Right ventricle myocardium inferior (tissue), 1 donor: ENCODE measurements at regions not wholly inside any gene's neighbourhood (a gene's known extent, or its start where the extent isn't known, plus 50 kb on each side); places are given as distances from the start of the nearest gene placed in this dataset.
"Not testable (repeated sequence)": the region's sequence is repeated elsewhere in the genome, so short reads cannot be mapped to it uniquely, and the experiment has no call there.

ENCODE experiments used
- ATAC-seq: fragments of 200-7000 bp; cut with Tn5 transposase; one replicate; pipeline ENCODE4 v1.9.1; 2020; ENCODE audit warnings: mild to moderate bottlenecking, moderate library complexity
- DNase-seq: peaks from one replicate; pipeline ENCODE4 v3.0.0; 2021; ENCODE audit errors: missing footprints
- intact Hi-C: fragments of 100-400 bp; cut with DNase I; formaldehyde crosslinking; loops from one replicate; pipeline ENCODE4 v1.11.0; 2022
- donor health status: DM: no; HTN: yes; CAD: no; lungs with severe emphysema.

GRCh38 chr3:99348451-99348850, 289.9 kb upstream of the COL8A1 start:
- intact Hi-C loops: no loop called here
- ATAC-seq (no peak), DNase-seq (no peak)

GRCh38 chr3:99344216-99344615, 294.2 kb upstream of the COL8A1 start:
- intact Hi-C loops: no loop called here
- no peak for DNase-seq
- no peak for ATAC-seq

GRCh38 chr3:99342383-99342782, 296.0 kb upstream of the COL8A1 start:
- no peak for ATAC-seq

GRCh38 chr3:99339222-99339621, 299.2 kb upstream of the COL8A1 start:
- no peak for DNase-seq

More at GRCh38 chr3:99342383-99342782, 296.0 kb upstream of the COL8A1 start:
- intact Hi-C loops: no loop called here
- no peak for DNase-seq

GRCh38 chr3:99332718-99333117, 305.7 kb upstream of the COL8A1 start:
- intact Hi-C loops: no loop called here
- DNase-seq (no peak), ATAC-seq (no peak)

More at GRCh38 chr3:99339222-99339621, 299.2 kb upstream of the COL8A1 start:
- no peak for ATAC-seq
- intact Hi-C loops: no loop called here

GRCh38 chr3:99332276-99332675, 306.1 kb upstream of the COL8A1 start:
- ATAC-seq (no peak), DNase-seq (no peak)
- intact Hi-C loops: no loop called here

GRCh38 chr3:99330924-99331532, 307.4 kb upstream of the COL8A1 start:
- no peak for ATAC-seq
- DNase-seq: no peak
- intact Hi-C loops: no loop called here

GRCh38 chr3:99330281-99330680, 308.1 kb upstream of the COL8A1 start:
- DNase-seq (no peak), ATAC-seq (no peak)
- intact Hi-C loops: no loop called here

- peak; percentile 86 for ATAC-seq
- no peak for DNase-seq
- intact Hi-C loops: no loop called here
These were observed 313.0 kb upstream of the COL8A1 start for GRCh38 chr3:99325402-99325801.

- DNase-seq: no peak
- intact Hi-C loops: no loop called here
- ATAC-seq: no peak
These were observed 313.7 kb upstream of the COL8A1 start for GRCh38 chr3:99324636-99325203.

- DNase-seq (no peak), ATAC-seq (no peak)
- intact Hi-C loops: no loop called here
These were observed 314.5 kb upstream of the COL8A1 start for GRCh38 chr3:99323940-99324339.

GRCh38 chr3:99322551-99322950, 315.8 kb upstream of the COL8A1 start:
- DNase-seq: no peak
- no peak for ATAC-seq
- intact Hi-C loops: no loop called here

GRCh38 chr3:99321261-99321660, 317.1 kb upstream of the COL8A1 start:
- intact Hi-C loops: no loop called here
- no peak for ATAC-seq
- DNase-seq: no peak

- intact Hi-C loops: no loop called here
- ATAC-seq: no peak
These were observed 318.4 kb upstream of the COL8A1 start for GRCh38 chr3:99319961-99320360.

GRCh38 chr3:99319450-99319849, 318.9 kb upstream of the COL8A1 start:
- intact Hi-C loops: no loop called here
- ATAC-seq (no peak), DNase-seq (no peak)

More at GRCh38 chr3:99319961-99320360, 318.4 kb upstream of the COL8A1 start:
- DNase-seq: no peak

- no peak for DNase-seq
- ATAC-seq: no peak
- intact Hi-C loops: no loop called here
These were observed 321.2 kb upstream of the COL8A1 start for GRCh38 chr3:99317201-99317600.

- intact Hi-C loops: no loop called here
- no peak for ATAC-seq
These were observed 322.5 kb upstream of the COL8A1 start for GRCh38 chr3:99315896-99316295.

GRCh38 chr3:99313485-99313884, 324.9 kb upstream of the COL8A1 start:
- DNase-seq (no peak), ATAC-seq (no peak)
- intact Hi-C loops: no loop called here

More at GRCh38 chr3:99315896-99316295, 322.5 kb upstream of the COL8A1 start:
- DNase-seq: no peak

GRCh38 chr3:99298661-99299060, 339.7 kb upstream of the COL8A1 start:
- intact Hi-C loops: no loop called here
- DNase-seq: no peak
- ATAC-seq: no peak

- intact Hi-C loops: no loop called here
- ATAC-seq (no peak), DNase-seq (no peak)
These were observed 342.6 kb upstream of the COL8A1 start for GRCh38 chr3:99295836-99296235.

GRCh38 chr3:99294092-99294491, 344.3 kb upstream of the COL8A1 start:
- DNase-seq, intact Hi-C loops, ATAC-seq: not testable (repeated sequence)
